SK-N-SH (cell line): ENCODE measurements at regions not wholly inside any gene's neighbourhood (a gene's known extent, or its start where the extent isn't known, plus 50 kb on each side); places are given as distances from the start of the nearest gene placed in this dataset.

ENCODE experiments used
- CTCF ChIP-seq: fragments of 200-600 bp; sonication (generic); IDR thresholded peaks from 2 replicates; pipeline ENCODE4 v1.6.1; 2017; ENCODE audit warnings: antibody characterized with exemption, mild to moderate bottlenecking, moderate library complexity
- FOXJ3 ChIP-seq: sonication (generic); formaldehyde crosslinking; IDR thresholded peaks from 2 replicates; pipeline ENCODE4 v1.5.1; 2020; ENCODE audit warnings: mild to moderate bottlenecking, missing genetic modification reagents
- POLR2AphosphoS5 ChIP-seq: IDR thresholded peaks from 2 replicates; pipeline ENCODE4 v1.6.1; 2012; ENCODE audit warnings: low read depth, low read length
- RXRA ChIP-seq: IDR thresholded peaks from 2 replicates; pipeline ENCODE4 v1.4.0; 2012; ENCODE audit warnings: low read depth, mild to moderate bottlenecking, borderline replicate concordance
- YY1 ChIP-seq: IDR thresholded peaks from 2 replicates; pipeline ENCODE4 v1.4.0; 2012; ENCODE audit warnings: low read depth, mild to moderate bottlenecking
- TF ChIP-seq, protein P1 (sequence below): IDR thresholded peaks from 2 replicates; pipeline ENCODE4 v1.4.0; 2012; ENCODE audit warnings: low read depth, borderline replicate concordance

DNA sequence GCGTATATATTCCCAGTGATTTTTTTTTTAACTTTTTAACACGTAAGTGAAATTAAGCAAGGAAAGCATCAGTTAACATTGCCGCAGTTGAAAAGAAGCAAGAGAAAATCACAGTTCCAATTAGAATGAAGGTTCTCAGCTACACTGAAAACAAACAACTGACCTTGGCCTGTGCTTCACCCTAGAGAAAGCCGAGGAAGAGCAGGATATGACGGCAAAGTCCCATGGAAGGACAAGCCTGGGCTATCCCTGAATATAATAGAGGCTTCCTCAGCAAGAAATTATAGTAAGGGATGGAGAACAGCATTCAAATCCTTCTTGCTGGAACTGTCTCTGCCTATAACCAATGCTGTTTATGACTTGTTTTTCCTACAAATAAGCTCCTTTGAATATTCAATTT is 83.0 kb upstream of the INHBA start:
- TF ChIP-seq YY1 (no peak), CTCF (no peak), RXRA (no peak), FOXJ3 (CRISPR knock-in tag) (no peak), POLR2AphosphoS5 (no peak)
- TF ChIP-seq, protein P1, sequence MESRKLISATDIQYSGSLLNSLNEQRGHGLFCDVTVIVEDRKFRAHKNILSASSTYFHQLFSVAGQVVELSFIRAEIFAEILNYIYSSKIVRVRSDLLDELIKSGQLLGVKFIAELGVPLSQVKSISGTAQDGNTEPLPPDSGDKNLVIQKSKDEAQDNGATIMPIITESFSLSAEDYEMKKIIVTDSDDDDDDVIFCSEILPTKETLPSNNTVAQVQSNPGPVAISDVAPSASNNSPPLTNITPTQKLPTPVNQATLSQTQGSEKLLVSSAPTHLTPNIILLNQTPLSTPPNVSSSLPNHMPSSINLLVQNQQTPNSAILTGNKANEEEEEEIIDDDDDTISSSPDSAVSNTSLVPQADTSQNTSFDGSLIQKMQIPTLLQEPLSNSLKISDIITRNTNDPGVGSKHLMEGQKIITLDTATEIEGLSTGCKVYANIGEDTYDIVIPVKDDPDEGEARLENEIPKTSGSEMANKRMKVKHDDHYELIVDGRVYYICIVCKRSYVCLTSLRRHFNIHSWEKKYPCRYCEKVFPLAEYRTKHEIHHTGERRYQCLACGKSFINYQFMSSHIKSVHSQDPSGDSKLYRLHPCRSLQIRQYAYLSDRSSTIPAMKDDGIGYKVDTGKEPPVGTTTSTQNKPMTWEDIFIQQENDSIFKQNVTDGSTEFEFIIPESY = no peak
